Gastroesophageal sphincter (tissue), 4 donors: ENCODE measurements at regions not wholly inside any gene's neighbourhood (a gene's known extent, or its start where the extent isn't known, plus 50 kb on each side); places are given as distances from the start of the nearest gene placed in this dataset.

ENCODE experiments used
- ATAC-seq: fragments of 150-250 bp; one replicate; pipeline ENCODE4 v1.9.1; 2016; ENCODE audit warnings: mild to moderate bottlenecking, moderate library complexity
- H3K27ac ChIP-seq, 4 donors: fragments of 200-600 bp; sonication (generic) in 3 of 4; 1 replicate in 3 of 4; 2 replicates in 1 of 4; pipeline ENCODE4 v1.5.1; 2016 to 2019
- H3K27me3 ChIP-seq: fragments of 200-600 bp; sonication (generic); one replicate; pipeline ENCODE4 v1.5.1; 2019
- H3K36me3 ChIP-seq, 2 donors: fragments of 200-600 bp; sonication (generic); one replicate each; pipeline ENCODE4 v1.5.1; 2019; ENCODE audit warnings: control low read depth in 1 of 2
- H3K4me1 ChIP-seq, 3 donors: fragments of 200-600 bp; sonication (generic); 1 replicate in 2 of 3; 2 replicates in 1 of 3; pipeline ENCODE4 v1.5.1; 2016 to 2019; ENCODE audit warnings: control low read depth in 2 of 3
- H3K4me3 ChIP-seq, 2 donors: fragments of 200-600 bp; sonication (generic); one replicate each; pipeline ENCODE4 v1.5.1; 2019; ENCODE audit warnings: mild to moderate bottlenecking in 1 of 2, moderate library complexity in 1 of 2
- H3K9me3 ChIP-seq, 3 donors: fragments of 200-600 bp; sonication (generic); one replicate each; pipeline ENCODE4 v1.5.1; 2017 to 2019; ENCODE audit warnings: control low read depth in 2 of 3
- EP300 ChIP-seq: sonication (generic); formaldehyde crosslinking; IDR thresholded peaks from one replicate; pipeline ENCODE4 v1.6.1; 2017; ENCODE audit warnings: antibody characterized with exemption, mild to moderate bottlenecking
- POLR2A ChIP-seq, 2 donors: fragments of 450-650 bp; IDR thresholded peaks; one replicate each; pipeline ENCODE4 v1.6.1; 2017; ENCODE audit warnings: antibody characterized with exemption in 2 of 2, mild to moderate bottlenecking in 2 of 2, moderate library complexity in 1 of 2
- POLR2AphosphoS5 ChIP-seq: sonication (generic); formaldehyde crosslinking; IDR thresholded peaks from one replicate; pipeline ENCODE4 v1.6.1; 2017; ENCODE audit warnings: antibody characterized with exemption
- WGBS, 2 donors: methylation state at CpG; one replicate each; pipeline ENCODE4 v1.1.5; 2018; ENCODE audit warnings: low coverage in 1 of 2; 5-methylcytosine and 5-hydroxymethylcytosine counted together
- TF ChIP-seq, protein P1 (sequence below), 4 experiments: fragments of 200-600 bp in 2 of 4; fragments of 450-650 bp in 2 of 4; sonication (generic) in 1 of 4; IDR thresholded peaks; one replicate each; pipeline ENCODE4 v1.5.1; 2017 to 2019; ENCODE audit warnings: antibody characterized with exemption in 4 of 4, mild to moderate bottlenecking in 2 of 4, moderate library complexity in 2 of 4

DNA sequence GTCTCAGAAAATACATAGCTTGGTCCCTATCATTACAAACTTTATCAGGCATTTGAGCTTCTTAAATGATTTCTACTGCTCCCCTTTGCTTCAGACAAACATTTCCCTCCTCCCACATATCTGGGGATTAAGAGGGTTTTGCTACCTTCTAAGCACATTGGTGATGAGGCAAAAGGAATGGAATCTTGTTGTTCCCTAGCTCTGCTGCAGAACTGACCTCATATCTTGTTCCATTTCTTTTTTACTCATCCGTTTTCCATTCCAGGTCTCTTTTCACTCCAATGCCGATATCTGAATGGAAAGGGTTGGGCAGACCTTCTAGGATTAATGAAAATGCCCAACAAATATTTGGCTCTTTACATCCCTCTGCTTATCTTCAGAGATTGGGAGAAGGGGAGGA is 444.6 kb downstream of the ZNF608 start:
- Histone ChIP-seq H3K27me3 (no peaks in the 10 kb centered on the region), H3K4me3 (no peak overlapping the region), H3K27ac (peak overlapping the region in 3 of 4 donors; percentile 42 to 73 (median 56)), H3K36me3 (no peaks in the 10 kb centered on the region), H3K9me3 (no peaks in the 10 kb centered on the region), H3K4me1 (peaks cover 5 to 24% (median 6%) of the 10 kb centered on the region in 3 donors)
- peak; percentile 70 for ATAC-seq
- no peak for TF ChIP-seq POLR2A (IDR thresholded peaks at IDR 0.05)
- TF ChIP-seq EP300: no peak
- no peak for TF ChIP-seq POLR2AphosphoS5
- TF ChIP-seq, protein P1, sequence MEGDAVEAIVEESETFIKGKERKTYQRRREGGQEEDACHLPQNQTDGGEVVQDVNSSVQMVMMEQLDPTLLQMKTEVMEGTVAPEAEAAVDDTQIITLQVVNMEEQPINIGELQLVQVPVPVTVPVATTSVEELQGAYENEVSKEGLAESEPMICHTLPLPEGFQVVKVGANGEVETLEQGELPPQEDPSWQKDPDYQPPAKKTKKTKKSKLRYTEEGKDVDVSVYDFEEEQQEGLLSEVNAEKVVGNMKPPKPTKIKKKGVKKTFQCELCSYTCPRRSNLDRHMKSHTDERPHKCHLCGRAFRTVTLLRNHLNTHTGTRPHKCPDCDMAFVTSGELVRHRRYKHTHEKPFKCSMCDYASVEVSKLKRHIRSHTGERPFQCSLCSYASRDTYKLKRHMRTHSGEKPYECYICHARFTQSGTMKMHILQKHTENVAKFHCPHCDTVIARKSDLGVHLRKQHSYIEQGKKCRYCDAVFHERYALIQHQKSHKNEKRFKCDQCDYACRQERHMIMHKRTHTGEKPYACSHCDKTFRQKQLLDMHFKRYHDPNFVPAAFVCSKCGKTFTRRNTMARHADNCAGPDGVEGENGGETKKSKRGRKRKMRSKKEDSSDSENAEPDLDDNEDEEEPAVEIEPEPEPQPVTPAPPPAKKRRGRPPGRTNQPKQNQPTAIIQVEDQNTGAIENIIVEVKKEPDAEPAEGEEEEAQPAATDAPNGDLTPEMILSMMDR (IDR thresholded peaks at IDR 0.05): no peak
- WGBS, 2 donors: 30% methylated on average over 2 of the region's 2 CpGs; no CpG with 5 or more reads in 1 of the 2 donors

DNA sequence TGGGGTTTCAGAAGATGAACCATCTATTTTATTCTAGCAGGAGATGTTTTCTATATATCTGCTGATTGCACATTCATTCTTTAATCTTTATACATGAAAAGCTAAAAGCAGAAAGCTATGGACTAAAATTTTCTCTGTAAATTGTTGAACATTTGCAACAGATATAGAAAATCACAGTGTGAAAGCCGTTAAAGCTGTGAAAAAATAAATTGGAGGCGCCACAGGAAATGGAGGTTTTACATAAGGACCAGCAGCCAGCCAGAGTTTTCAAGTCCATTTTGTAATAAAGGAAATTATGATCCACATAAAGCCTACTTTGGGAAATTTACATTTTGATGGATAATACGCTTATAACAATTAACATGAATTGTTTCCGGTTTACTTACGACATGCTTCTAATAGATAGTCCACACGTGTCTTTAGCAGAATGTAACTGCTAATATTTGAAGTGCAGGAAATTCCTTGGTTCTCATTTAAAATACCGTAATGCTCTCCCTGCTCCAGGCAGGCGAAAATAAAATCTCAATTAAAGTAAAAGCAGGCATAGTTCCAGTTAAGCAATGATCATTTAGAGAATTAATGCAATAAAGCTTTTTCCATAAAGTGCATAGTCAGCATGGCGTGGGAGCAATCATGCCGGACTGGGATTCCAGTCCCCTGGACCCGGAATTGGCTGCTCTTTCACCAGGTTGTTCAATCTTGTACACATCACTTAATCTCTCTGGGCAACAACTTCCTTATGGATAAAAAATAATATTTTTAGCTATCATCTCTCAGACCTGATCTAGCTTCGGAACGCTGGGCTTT is 445.4 kb downstream of the ZNF608 start:
- 84 to 92% methylated on average over 11 to 12 of the region's 13 CpGs for WGBS, 2 donors
- Histone ChIP-seq H3K4me1 (peaks cover 5 to 24% (median 6%) of the 10 kb centered on the region in 3 donors), H3K4me3 (no peak overlapping the region), H3K9me3 (no peaks in the 10 kb centered on the region), H3K36me3 (no peaks in the 10 kb centered on the region), H3K27ac (peak overlapping the region in 1 of 4 donors; percentile 73), H3K27me3 (no peaks in the 10 kb centered on the region)
- ATAC-seq: no peak
- TF ChIP-seq EP300: no peak
- TF ChIP-seq, protein P1 (IDR thresholded peaks at IDR 0.05): no peak
- no peak for TF ChIP-seq POLR2A (IDR thresholded peaks at IDR 0.05)
- TF ChIP-seq POLR2AphosphoS5: no peak

DNA sequence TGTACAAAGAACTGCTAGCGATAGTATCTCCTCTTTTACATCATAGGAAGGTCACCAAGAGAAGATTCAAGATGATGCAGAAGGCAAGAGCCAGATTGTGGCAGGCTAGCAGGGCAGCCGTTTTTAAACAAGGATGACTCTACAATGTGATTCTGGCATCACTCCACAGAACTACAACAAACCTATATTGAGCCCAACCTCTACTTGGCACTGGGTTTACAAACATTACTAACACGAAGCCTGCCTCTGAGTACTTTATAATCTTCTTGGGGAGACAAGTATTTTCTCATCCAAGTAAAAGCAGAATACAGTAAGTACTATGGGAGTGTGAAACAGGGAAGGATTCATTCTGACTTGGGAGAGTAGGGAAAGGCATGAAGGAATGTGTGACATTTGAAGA is 448.6 kb downstream of the ZNF608 start:
- no peak for ATAC-seq
- no peak overlapping the region for H3K27ac ChIP-seq
- H3K27me3 ChIP-seq: no peaks in the 10 kb centered on the region
- no peak overlapping the region for H3K4me3 ChIP-seq
- H3K36me3 ChIP-seq: no peaks in the 10 kb centered on the region
- peaks cover 5 to 15% (median 6%) of the 10 kb centered on the region in 3 donors for H3K4me1 ChIP-seq
- H3K9me3 ChIP-seq: no peaks in the 10 kb centered on the region
- TF ChIP-seq, protein P1 (IDR thresholded peaks at IDR 0.05): no peak
- TF ChIP-seq POLR2AphosphoS5 (no peak), EP300 (no peak), POLR2A (IDR thresholded peaks at IDR 0.05) (no peak)
- 24 to 55% methylated on average over 3 of the region's 3 CpGs for WGBS, 2 donors

DNA sequence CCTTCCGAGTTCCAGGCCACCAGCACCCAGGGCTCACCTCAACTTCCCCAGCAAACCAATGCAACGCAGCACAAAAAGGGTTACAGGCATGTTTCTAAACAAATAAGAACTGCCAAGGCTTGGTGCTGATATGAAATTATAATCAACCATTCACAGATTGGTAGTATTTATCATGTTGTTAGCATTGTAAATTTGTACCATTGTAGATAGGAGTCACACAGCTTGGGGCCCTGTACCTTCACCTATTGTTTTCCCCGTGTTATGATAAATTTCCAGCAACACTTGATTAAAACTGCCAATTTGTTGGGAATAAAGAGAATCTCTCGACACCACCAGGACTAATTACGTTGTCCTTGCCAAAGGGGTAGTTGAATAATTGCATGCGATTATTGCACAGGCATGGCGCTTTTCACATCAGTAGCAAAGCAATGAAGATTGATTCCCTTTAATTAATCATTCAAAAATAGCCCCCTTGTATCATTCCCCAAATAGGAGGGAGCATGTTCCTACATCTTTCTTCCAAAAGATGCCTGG is 454.1 kb downstream of the ZNF608 start:
- Histone ChIP-seq H3K4me3 (no peak overlapping the region), H3K9me3 (no peaks in the 10 kb centered on the region), H3K27me3 (no peaks in the 10 kb centered on the region), H3K4me1 (peaks cover 0 to 27% (median 12%) of the 10 kb centered on the region in 3 donors), H3K36me3 (no peaks in the 10 kb centered on the region), H3K27ac (no peak overlapping the region)
- ATAC-seq: no peak
- TF ChIP-seq POLR2A (IDR thresholded peaks at IDR 0.05): no peak
- no peak for TF ChIP-seq POLR2AphosphoS5
- no peak for TF ChIP-seq EP300
- TF ChIP-seq, protein P1 (IDR thresholded peaks at IDR 0.05): no peak
- WGBS, 2 donors: 92 to 97% methylated on average over 7 of the region's 7 CpGs
